ENCODE measurements at regions not wholly inside any gene's neighbourhood (a gene's known extent, or its start where the extent isn't known, plus 50 kb on each side); places are given as distances from the start of the nearest gene placed in this dataset.

- TF ChIP-seq FOXA3 (CRISPR knock-in tag; IDR thresholded peaks at IDR 0.05), result no peak
- TF ChIP-seq HDAC6 (IDR thresholded peaks at IDR 0.05; ENCODE audit: low read depth, low read length), result no peak
- no peak for TF ChIP-seq FOXK2 (IDR thresholded peaks at IDR 0.05)
- no peak for TF ChIP-seq MXD4 (CRISPR knock-in tag; IDR thresholded peaks at IDR 0.05)
- no peak for TF ChIP-seq ZBTB46 (CRISPR knock-in tag; IDR thresholded peaks at IDR 0.05; ENCODE audit: borderline replicate concordance)
These were observed 54.4 kb upstream of the DRD2 start (continued) for GRCh38 chr11:113529606-113530005.

- Histone ChIP-seq H3K79me2 (ENCODE audit: insufficient read depth, low read length) (no peaks in the 10 kb centered on the region), H3K9ac (ENCODE audit: insufficient read depth, low read depth, low read length) (no peak overlapping the region), H3K4me1 (ENCODE audit: insufficient read depth, low read length) (peaks cover 6% of the 10 kb centered on the region), H3K9me3 (ENCODE audit: low read length) (no peaks in the 10 kb centered on the region), H2AFZ (ENCODE audit: low read length) (no peak overlapping the region), H3K4me3 (replicated peaks in 1 of 3; ENCODE audit: insufficient read depth in 1 of 3, low read depth in 2 of 3, low read length in 3 of 3) (no peak overlapping the region), H4K20me1 (ENCODE audit: insufficient read depth, low read length) (no peaks in the 10 kb centered on the region), H3K4me2 (ENCODE audit: low read depth, low read length) (no peak overlapping the region), H3K27ac (ENCODE audit: extremely low read length, insufficient read depth, low read length) (no peak overlapping the region), H3K27me3 (ENCODE audit: control insufficient read depth in 1 of 2, insufficient read depth in 2 of 2, low read length in 2 of 2) (peaks cover 0 to 14% of the 10 kb centered on the region in 2 experiments; a peak in 2 of 5 replicates), H3K36me3 (replicated peaks in 1 of 2; ENCODE audit: control insufficient read depth in 1 of 2, insufficient read depth in 2 of 2, low read length in 2 of 2) (no peaks in the 10 kb centered on the region)
- in situ Hi-C loops (cut with HindIII; ENCODE audit: extremely low pct_ligation_motif_present, low pct_unique_long_range_greater_than_20kb) (loop anchor here (25.0 kb wide), 1 partner anchor 208 kb away; no protein-coding TSS in a partner anchor), intact Hi-C loops (cut with micrococcal nuclease; ENCODE audit: unreplicated experiment) (no loop called here)
- BruUV-seq (replicated peaks), result no TSS peak
- POLR2A ChIA-PET, result no interaction called here
- FAIRE-seq, result no peak
- CTCF ChIA-PET (ENCODE audit: low intra/inter-chr PET ratio, low total read pairs), result no interaction called here
- TF ChIP-seq ZNF350 (CRISPR knock-in tag; IDR thresholded peaks at IDR 0.05; ENCODE audit: borderline replicate concordance, low read depth), result no peak
- no peak for TF ChIP-seq RFXANK (CRISPR knock-in tag; IDR thresholded peaks at IDR 0.05)
- no peak for TF ChIP-seq ZBTB14 (CRISPR knock-in tag; IDR thresholded peaks at IDR 0.05)
- no peak for TF ChIP-seq SKI (IDR thresholded peaks at IDR 0.05; ENCODE audit: partially characterized antibody)
- TF ChIP-seq ZMYM3 (CRISPR knock-in tag; IDR thresholded peaks at IDR 0.05), result no peak
- TF ChIP-seq CHD2 (IDR thresholded peaks at IDR 0.05; ENCODE audit: low read depth, low read length), result no peak
- no peak for DNase-seq (ENCODE audit: low spot score)
- no peak for ATAC-seq
These were observed 53.8 kb upstream of the DRD2 start for GRCh38 chr11:113528982-113529381.

All from HepG2 (cell line).